SK-N-SH treated with all-trans-retinoic acid at 6 μM for 48 hours (cell line): ENCODE measurements at regions not wholly inside any gene's neighbourhood (a gene's known extent, or its start where the extent isn't known, plus 50 kb on each side); places are given as distances from the start of the nearest gene placed in this dataset.

Source experiments
- ATAC-seq: fragments of 200-7000 bp; cut with Tn5 transposase; 3 replicates; pipeline ENCODE4 v1.9.1; 2020; ENCODE audit warnings: mild to moderate bottlenecking, moderate library complexity
- ARNTL ChIP-seq: fragments of 450-650 bp; formaldehyde crosslinking; IDR thresholded peaks from 2 replicates; pipeline ENCODE4 v1.5.0; 2020; ENCODE audit warnings: low read depth, mild to moderate bottlenecking, moderate library complexity, borderline replicate concordance
- BACH2 ChIP-seq: fragments of 250-450 bp; sonication (Bioruptor Pico); IDR thresholded peaks from 2 replicates; pipeline ENCODE4 v1.9.0; 2021; ENCODE audit warnings: mild to moderate bottlenecking, borderline replicate concordance
- CREB5 ChIP-seq: fragments of 250-450 bp; sonication (Bioruptor Pico); IDR thresholded peaks from 2 replicates; pipeline ENCODE4 v1.5.1; 2020; ENCODE audit warnings: low read depth, mild to moderate bottlenecking, moderate library complexity
- CSDC2 ChIP-seq: fragments of 250-450 bp; sonication (Bioruptor Pico); IDR thresholded peaks from 2 replicates; pipeline ENCODE4 v1.5.0; 2020; ENCODE audit warnings: mild to moderate bottlenecking, moderate library complexity
- CSRNP3 ChIP-seq: fragments of 250-450 bp; sonication (Bioruptor Pico); IDR thresholded peaks from 2 replicates; pipeline ENCODE4 v1.5.1; 2021; ENCODE audit warnings: mild to moderate bottlenecking, moderate library complexity
- ESRRG ChIP-seq: fragments of 250-450 bp; sonication (Bioruptor Pico); IDR thresholded peaks from 2 replicates; pipeline ENCODE4 v1.6.1; 2021; ENCODE audit warnings: mild to moderate bottlenecking
- GLIS3 ChIP-seq: fragments of 250-450 bp; sonication (Bioruptor Pico); IDR thresholded peaks from 2 replicates; pipeline ENCODE4 v1.5.0; 2020; ENCODE audit warnings: mild to moderate bottlenecking, moderate library complexity
- ISL1 ChIP-seq: fragments of 250-450 bp; sonication (Bioruptor Pico); IDR thresholded peaks from 2 replicates; pipeline ENCODE4 v2.1.2; 2022; ENCODE audit warnings: mild to moderate bottlenecking, moderate library complexity
- PATZ1 ChIP-seq: fragments of 250-450 bp; sonication (Bioruptor Pico); IDR thresholded peaks from 2 replicates; pipeline ENCODE4 v1.8.0; 2020; ENCODE audit warnings: mild to moderate bottlenecking, moderate library complexity, borderline replicate concordance
- POU6F1 ChIP-seq: fragments of 250-450 bp; sonication (Bioruptor Pico); IDR thresholded peaks from 2 replicates; pipeline ENCODE4 v1.8.0; 2021; ENCODE audit warnings: low read depth, mild to moderate bottlenecking, moderate library complexity, borderline replicate concordance
- PPARA ChIP-seq: fragments of 250-450 bp; sonication (Bioruptor Pico); IDR thresholded peaks from 2 replicates; pipeline ENCODE4 v1.5.0; 2020; ENCODE audit warnings: mild to moderate bottlenecking, borderline replicate concordance
- RARB ChIP-seq: fragments of 250-450 bp; sonication (Bioruptor Pico); IDR thresholded peaks from 2 replicates; pipeline ENCODE4 v1.8.0; 2021; ENCODE audit warnings: mild to moderate bottlenecking, moderate library complexity
- SNAI2 ChIP-seq: fragments of 250-450 bp; sonication (Bioruptor Pico); IDR thresholded peaks from 2 replicates; pipeline ENCODE4 v1.5.0; 2020; ENCODE audit warnings: mild to moderate bottlenecking, moderate library complexity
- TCF4 ChIP-seq: fragments of 250-450 bp; sonication (Bioruptor Pico); IDR thresholded peaks from 2 replicates; pipeline ENCODE4 v1.8.0; 2021; ENCODE audit warnings: mild to moderate bottlenecking, moderate library complexity, borderline replicate concordance
- TSHZ2 ChIP-seq: fragments of 250-450 bp; sonication (Bioruptor Pico); IDR thresholded peaks from 2 replicates; pipeline ENCODE4 v1.5.0; 2020; ENCODE audit warnings: mild to moderate bottlenecking, moderate library complexity
- ZC3H10 ChIP-seq: fragments of 250-450 bp; sonication (Bioruptor Pico); IDR thresholded peaks from 2 replicates; pipeline ENCODE4 v1.5.1; 2021; ENCODE audit warnings: mild to moderate bottlenecking, moderate library complexity
- ZFP3 ChIP-seq: fragments of 250-450 bp; sonication (Bioruptor Pico); IDR thresholded peaks from 2 replicates; pipeline ENCODE4 v1.5.0; 2020; ENCODE audit warnings: mild to moderate bottlenecking, moderate library complexity
- ZFP30 ChIP-seq: fragments of 450-650 bp; formaldehyde crosslinking; IDR thresholded peaks from 2 replicates; pipeline ENCODE4 v1.5.0; 2022; ENCODE audit warnings: mild to moderate bottlenecking, moderate library complexity
- ZNF565 ChIP-seq: fragments of 450-650 bp; formaldehyde crosslinking; conservative IDR thresholded peaks from 2 replicates; pipeline ENCODE4 v1.5.0; 2020; ENCODE audit warnings: low read depth, mild to moderate bottlenecking, moderate library complexity
- ZNF8 ChIP-seq: fragments of 450-650 bp; formaldehyde crosslinking; IDR thresholded peaks from 2 replicates; pipeline ENCODE4 v1.5.0; 2020; ENCODE audit warnings: mild to moderate bottlenecking, moderate library complexity

GRCh38 chr6:165991341-165991740 lies 176.3 kb downstream of the TBXT start:
- TF ChIP-seq ARNTL (CRISPR knock-in tag): no peak
- no peak for TF ChIP-seq PATZ1 (CRISPR knock-in tag)
- no peak for TF ChIP-seq BACH2 (CRISPR knock-in tag)
- no peak for TF ChIP-seq RARB
- no peak for TF ChIP-seq ZC3H10
- no peak for TF ChIP-seq CSDC2 (CRISPR knock-in tag)
- TF ChIP-seq GLIS3 (CRISPR knock-in tag): no peak
- TF ChIP-seq ZFP30: no peak
- no peak for TF ChIP-seq ZFP3
- no peak for TF ChIP-seq ZNF8 (CRISPR knock-in tag)
- no peak for TF ChIP-seq CSRNP3 (CRISPR knock-in tag)
- no peak for ATAC-seq

- ATAC-seq: no peak
- TF ChIP-seq ZNF8 (CRISPR knock-in tag) (no peak), CSRNP3 (CRISPR knock-in tag) (no peak), ESRRG (CRISPR knock-in tag) (no peak), POU6F1 (CRISPR knock-in tag) (no peak), PPARA (CRISPR knock-in tag) (no peak), ZNF565 (no peak), BACH2 (CRISPR knock-in tag) (no peak), PATZ1 (CRISPR knock-in tag) (no peak), CREB5 (no peak), TCF4 (CRISPR knock-in tag) (no peak), ZFP3 (no peak), CSDC2 (CRISPR knock-in tag) (no peak), GLIS3 (CRISPR knock-in tag) (no peak), ZC3H10 (no peak), TSHZ2 (no peak), SNAI2 (CRISPR knock-in tag) (no peak), ISL1 (CRISPR knock-in tag) (no peak), RARB (no peak), ZFP30 (no peak), ARNTL (CRISPR knock-in tag) (no peak)
- TF ChIP-seq, all 23 proteins: peak for 0
Observed at GRCh38 chr6:165990216-165990615, 177.4 kb downstream of the TBXT start.
